Parathyroid adenoma (tissue), 2 donors: ENCODE measurements at regions not wholly inside any gene's neighbourhood (a gene's known extent, or its start where the extent isn't known, plus 50 kb on each side); places are given as distances from the start of the nearest gene placed in this dataset.

Experiments used
- H2AFZ ChIP-seq: fragments of 300-600 bp; sonication (generic); one replicate; pipeline ENCODE4 v1.7.0; 2017; ENCODE audit warnings: antibody characterized with exemption, mild to moderate bottlenecking
- H3K27ac ChIP-seq: fragments of 300-600 bp; sonication (generic); one replicate; pipeline ENCODE4 v1.7.0; 2017
- H3K27me3 ChIP-seq: fragments of 300-600 bp; sonication (generic); one replicate; pipeline ENCODE4 v1.7.0; 2017; ENCODE audit warnings: low read length; ENCODE audit not compliant: control insufficient read depth, insufficient read depth
- H3K36me3 ChIP-seq: fragments of 300-600 bp; sonication (generic); one replicate; pipeline ENCODE4 v1.7.0; 2017; ENCODE audit warnings: low read length; ENCODE audit not compliant: control insufficient read depth, insufficient read depth
- H3K4me1 ChIP-seq: fragments of 300-600 bp; sonication (generic); one replicate; pipeline ENCODE4 v1.7.0; 2017; ENCODE audit warnings: control low read depth
- H3K4me2 ChIP-seq: fragments of 300-600 bp; sonication (generic); one replicate; pipeline ENCODE4 v1.7.0; 2017; ENCODE audit warnings: low read length
- H3K4me3 ChIP-seq: fragments of 300-600 bp; sonication (generic); one replicate; pipeline ENCODE4 v1.7.0; 2017; ENCODE audit warnings: low read depth, low read length
- H3K79me2 ChIP-seq: fragments of 300-600 bp; sonication (generic); one replicate; pipeline ENCODE4 v1.7.0; 2017; ENCODE audit warnings: control low read depth
- H3K9ac ChIP-seq: fragments of 300-600 bp; sonication (generic); one replicate; pipeline ENCODE4 v1.7.0; 2017; ENCODE audit warnings: mild to moderate bottlenecking
- H3K9me3 ChIP-seq: fragments of 300-600 bp; sonication (generic); one replicate; pipeline ENCODE4 v1.7.0; 2017; ENCODE audit warnings: low read length; ENCODE audit not compliant: control insufficient read depth
- CTCF ChIP-seq: fragments of 300-600 bp; sonication (generic); IDR thresholded peaks from one replicate; pipeline ENCODE4 v1.7.0; 2017; ENCODE audit warnings: antibody characterized with exemption, mild to moderate bottlenecking
- donor health status: primary hyperparathyroidism.

GRCh38 chr16:50419116-50419515, 50.3 kb upstream of the BRD7 start:
- Histone ChIP-seq H3K4me3 (no peak overlapping the region), H3K4me2 (no peak overlapping the region), H2AFZ (no peak overlapping the region), H3K79me2 (no peaks in the 10 kb centered on the region), H3K4me1 (no peaks in the 10 kb centered on the region), H3K36me3 (no peaks in the 10 kb centered on the region), H3K27ac (no peak overlapping the region), H3K27me3 (no peaks in the 10 kb centered on the region), H3K9me3 (peaks cover 3% of the 10 kb centered on the region), H3K9ac (no peak overlapping the region)
- TF ChIP-seq CTCF: no peak
